HEK293T (cell line): ENCODE measurements at regions not wholly inside any gene's neighbourhood (a gene's known extent, or its start where the extent isn't known, plus 50 kb on each side); places are given as distances from the start of the nearest gene placed in this dataset.

Source experiments
- ARNT ChIP-seq: fragments of 450-650 bp; IDR thresholded peaks from 2 replicates; pipeline ENCODE4 v1.6.1; 2017; ENCODE audit warnings: mild to moderate bottlenecking
- BHLHE40 ChIP-seq: fragments of 450-650 bp; IDR thresholded peaks from 2 replicates; pipeline ENCODE4 v1.6.1; 2016; ENCODE audit warnings: mild to moderate bottlenecking, moderate library complexity, borderline replicate concordance
- CTBP1 ChIP-seq: fragments of 450-650 bp; IDR thresholded peaks from 2 replicates; pipeline ENCODE4 v1.6.1; 2016; ENCODE audit warnings: borderline replicate concordance
- FOXA1 ChIP-seq: fragments of 450-650 bp; IDR thresholded peaks from 2 replicates; pipeline ENCODE4 v1.6.1; 2016; ENCODE audit warnings: mild to moderate bottlenecking
- FOXM1 ChIP-seq: fragments of 450-650 bp; IDR thresholded peaks from 2 replicates; pipeline ENCODE4 v1.6.1; 2017; ENCODE audit warnings: mild to moderate bottlenecking, borderline replicate concordance
- HDGF ChIP-seq: fragments of 450-650 bp; IDR thresholded peaks from 2 replicates; pipeline ENCODE4 v1.6.1; 2017; ENCODE audit warnings: antibody characterized with exemption, borderline replicate concordance
- L3MBTL2 ChIP-seq: fragments of 450-650 bp; conservative IDR thresholded peaks from 2 replicates; pipeline ENCODE4 v1.6.1; 2016; ENCODE audit warnings: mild to moderate bottlenecking
- LEF1 ChIP-seq: fragments of 450-650 bp; IDR thresholded peaks from 2 replicates; pipeline ENCODE4 v1.6.1; 2017; ENCODE audit warnings: mild to moderate bottlenecking, borderline replicate concordance
- PKNOX1 ChIP-seq: fragments of 450-650 bp; IDR thresholded peaks from 2 replicates; pipeline ENCODE4 v1.6.1; 2016
- SP1 ChIP-seq: fragments of 450-650 bp; IDR thresholded peaks from 2 replicates; pipeline ENCODE4 v1.6.1; 2017
- SUZ12 ChIP-seq: fragments of 450-650 bp; IDR thresholded peaks from 2 replicates; pipeline ENCODE4 v1.6.1; 2016; ENCODE audit warnings: mild to moderate bottlenecking
- TARDBP ChIP-seq: fragments of 450-650 bp; IDR thresholded peaks from 2 replicates; pipeline ENCODE4 v1.6.1; 2016
- ZNF384 ChIP-seq: fragments of 450-650 bp; IDR thresholded peaks from 2 replicates; pipeline ENCODE4 v1.6.1; 2016

GRCh38 chrX:9310616-9311015, 154.2 kb upstream of the TBL1X start:
- TF ChIP-seq L3MBTL2, result no peak
- no peak for TF ChIP-seq SP1
- TF ChIP-seq SUZ12, result no peak
- no peak for TF ChIP-seq BHLHE40
- TF ChIP-seq FOXM1, result no peak
- TF ChIP-seq FOXA1, result no peak
- no peak for TF ChIP-seq CTBP1
- TF ChIP-seq TARDBP, result no peak
- TF ChIP-seq ZNF384, result no peak
- no peak for TF ChIP-seq HDGF
- TF ChIP-seq LEF1, result no peak
- TF ChIP-seq ARNT, result no peak
- TF ChIP-seq PKNOX1, result no peak
